Adrenal gland (tissue), 9 donors: ENCODE measurements at regions not wholly inside any gene's neighbourhood (a gene's known extent, or its start where the extent isn't known, plus 50 kb on each side); places are given as distances from the start of the nearest gene placed in this dataset.
"Not testable (repeated sequence)": the region's sequence is repeated elsewhere in the genome, so short reads cannot be mapped to it uniquely, and the experiment has no call there.

Experiments used
- DNase-seq, 7 donors: peaks; one replicate each; pipeline ENCODE4 v3.0.0-alpha.2; 2019 to 2020
- H3K27ac ChIP-seq, 5 donors: fragments of 200-600 bp; sonication (generic) in 4 of 5; 1 replicate in 3 of 5; 2 replicates in 2 of 5; pipeline versions ENCODE4 v1.5.1 to v1.8.0; 2016 to 2020; ENCODE audit warnings: mild to moderate bottlenecking in 1 of 5
- H3K27me3 ChIP-seq: fragments of 200-600 bp; 2 replicates; pipeline ENCODE4 v1.8.0; 2021
- H3K36me3 ChIP-seq, 2 donors: fragments of 200-600 bp; replicated peaks in 1 of 2; 1 replicate in 1 of 2; 2 replicates in 1 of 2; pipeline versions ENCODE4 v1.5.1 to v1.8.0; 2018 to 2022
- H3K4me1 ChIP-seq, 2 donors: fragments of 200-600 bp; replicated peaks in 1 of 2; 1 replicate in 1 of 2; 2 replicates in 1 of 2; pipeline versions ENCODE4 v1.5.1 to v1.8.0; 2018 to 2021
- H3K4me3 ChIP-seq, 4 donors: fragments of 200-600 bp; sonication (generic) in 3 of 4; one replicate each; pipeline ENCODE4 v1.5.1; 2016 to 2018
- H3K9me3 ChIP-seq, 3 donors: fragments of 200-600 bp; sonication (generic) in 1 of 3; replicated peaks in 1 of 3; 1 replicate in 2 of 3; 2 replicates in 1 of 3; pipeline versions ENCODE4 v1.5.1 to v1.8.0; 2016 to 2021
- CTCF ChIP-seq, 6 experiments: fragments of 450-650 bp in 4 of 6; fragments of 200-600 bp in 2 of 6; sonication (generic) in 1 of 6; IDR thresholded peaks; 1 replicate in 5 of 6; 2 replicates in 1 of 6; pipeline versions ENCODE4 v1.5.1 to v1.8.0; 2016 to 2021; ENCODE audit warnings: antibody characterized with exemption in 6 of 6, mild to moderate bottlenecking in 2 of 6, moderate library complexity in 1 of 6
- POLR2A ChIP-seq, 2 donors: fragments of 450-650 bp; IDR thresholded peaks; one replicate each; pipeline ENCODE4 v1.6.1; 2017; ENCODE audit warnings: antibody characterized with exemption in 2 of 2, mild to moderate bottlenecking in 2 of 2, moderate library complexity in 1 of 2
- WGBS, 4 donors: extraction: QIAGEN DNeasy Blood & Tissue Kit in 2 of 4; methylation state at CpG; one replicate each; pipeline versions ENCODE4 v1.1.5 to v1.1.7; 2013 to 2017; 5-methylcytosine and 5-hydroxymethylcytosine counted together
- intact Hi-C, 2 donors: fragments of 100-400 bp; cut with DNase I; formaldehyde crosslinking; loops; one replicate each; pipeline versions ENCODE4 v1.14.1 to v1.15.0; 2022 to 2023
- donor health status: healthy with polysubstance abuse.
- donor health status: Bipolar disorder and iron deficiency.
- donor health status: DM: yes; HTN: yes; CAD: no.
- donor health status: DM: no; HTN: no; CAD: no.
- donor health status: DM: no; HTN: no; CAD: no.

GRCh38 chr3:152646004-152646403, 188.9 kb upstream of the P2RY1 start:
- H3K9me3 ChIP-seq, result no peaks in the 10 kb centered on the region
- no peak overlapping the region for H3K27ac ChIP-seq
- DNase-seq, result no peak
- intact Hi-C loops, result no loop called here
- 49 to 56% (median 53%) methylated on average over 4 of the region's 4 CpGs for WGBS, 4 donors
- no peaks in the 10 kb centered on the region for H3K36me3 ChIP-seq
- no peak overlapping the region for H3K4me3 ChIP-seq
- no peaks in the 10 kb centered on the region for H3K27me3 ChIP-seq
- TF ChIP-seq POLR2A (IDR thresholded peaks at IDR 0.05) (no peak), CTCF (IDR thresholded peaks at IDR 0.05) (no peak)
- no peaks in the 10 kb centered on the region for H3K4me1 ChIP-seq

GRCh38 chr3:152650177-152650576, 184.8 kb upstream of the P2RY1 start:
- no peaks in the 10 kb centered on the region for H3K27me3 ChIP-seq
- no peaks in the 10 kb centered on the region for H3K36me3 ChIP-seq
- no peaks in the 10 kb centered on the region for H3K9me3 ChIP-seq
- no peaks in the 10 kb centered on the region for H3K4me1 ChIP-seq
- TF ChIP-seq CTCF (IDR thresholded peaks at IDR 0.05), result no peak
- TF ChIP-seq POLR2A (IDR thresholded peaks at IDR 0.05), result no peak
- no peak overlapping the region for H3K4me3 ChIP-seq
- H3K27ac ChIP-seq, result no peak overlapping the region
- no peak for DNase-seq
- WGBS, 4 donors, result 53 to 57% (median 56%) methylated on average over 3 to 4 of the region's 4 CpGs
- intact Hi-C loops, result no loop called here

GRCh38 chr3:152650923-152651322, 184.0 kb upstream of the P2RY1 start:
- WGBS, 4 donors, result 82 to 90% (median 87%) methylated on average over 4 of the region's 4 CpGs
- H3K9me3 ChIP-seq, DNase-seq, H3K27ac ChIP-seq, H3K4me1 ChIP-seq, H3K36me3 ChIP-seq, H3K4me3 ChIP-seq, H3K27me3 ChIP-seq, intact Hi-C loops: not testable (repeated sequence)

- intact Hi-C loops, result no loop called here
- 38 to 42% (median 40%) methylated on average over 10 of the region's 10 CpGs for WGBS, 4 donors
- Histone ChIP-seq H3K4me1 (peaks cover 0 to 3% of the 10 kb centered on the region in 2 donors), H3K27me3 (no peaks in the 10 kb centered on the region), H3K27ac (no peak overlapping the region), H3K9me3 (no peaks in the 10 kb centered on the region), H3K36me3 (no peaks in the 10 kb centered on the region), H3K4me3 (no peak overlapping the region)
- no peak for DNase-seq
- TF ChIP-seq CTCF (IDR thresholded peaks at IDR 0.05) (no peak), POLR2A (IDR thresholded peaks at IDR 0.05) (no peak)
Measured at GRCh38 chr3:152656214-152656971, 178.5 kb upstream of the P2RY1 start.

GRCh38 chr3:152656972-152657355, 178.0 kb upstream of the P2RY1 start:
- intact Hi-C loops, result no loop called here
- peaks cover 0 to 3% of the 10 kb centered on the region in 2 donors for H3K4me1 ChIP-seq
- no peak for DNase-seq
- H3K27me3 ChIP-seq, result no peaks in the 10 kb centered on the region
- H3K9me3 ChIP-seq, result no peaks in the 10 kb centered on the region
- H3K4me3 ChIP-seq, result no peak overlapping the region
- H3K27ac ChIP-seq, result no peak overlapping the region
- TF ChIP-seq POLR2A (IDR thresholded peaks at IDR 0.05), result no peak
- no peak for TF ChIP-seq CTCF (IDR thresholded peaks at IDR 0.05)
- no peaks in the 10 kb centered on the region for H3K36me3 ChIP-seq
